ENCODE measurements at regions not wholly inside any gene's neighbourhood (a gene's known extent, or its start where the extent isn't known, plus 50 kb on each side); places are given as distances from the start of the nearest gene placed in this dataset.

DNA sequence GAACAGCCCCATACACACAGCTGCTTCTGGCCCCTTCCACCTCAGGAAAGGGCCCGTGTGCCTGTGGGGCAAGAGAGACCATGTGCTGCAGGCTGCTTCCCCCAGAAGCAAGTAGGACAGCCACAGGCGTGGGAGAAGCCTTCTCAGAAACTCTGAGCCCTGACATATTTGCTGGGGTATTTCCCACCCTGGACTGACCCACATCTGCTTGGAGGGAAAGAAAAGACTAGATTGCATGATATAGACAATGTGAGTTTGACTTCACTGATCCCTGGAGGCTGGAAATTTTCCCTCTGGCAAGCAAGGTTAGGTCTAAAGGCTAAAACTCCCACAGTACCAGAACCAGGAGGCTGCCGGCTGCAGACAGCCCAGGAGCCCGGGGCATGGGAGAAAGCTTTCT, 213.3 kb upstream of the SSTR4 start:
- Histone ChIP-seq H3K4me1 (ENCODE audit: insufficient read depth, low read length) (no peaks in the 10 kb centered on the region), H3K4me3 (replicated peaks in 1 of 3; ENCODE audit: insufficient read depth in 1 of 3, low read depth in 2 of 3, low read length in 3 of 3) (no peak overlapping the region), H3K79me2 (ENCODE audit: insufficient read depth, low read length) (no peaks in the 10 kb centered on the region), H3K9me3 (ENCODE audit: low read length) (no peaks in the 10 kb centered on the region), H3K4me2 (ENCODE audit: low read depth, low read length) (no peak overlapping the region), H3K27ac (ENCODE audit: extremely low read length, insufficient read depth, low read length) (no peak overlapping the region), H2AFZ (ENCODE audit: low read length) (no peak overlapping the region), H3K36me3 (replicated peaks in 1 of 2; ENCODE audit: control insufficient read depth in 1 of 2, insufficient read depth in 2 of 2, low read length in 2 of 2) (no peaks in the 10 kb centered on the region), H4K20me1 (ENCODE audit: insufficient read depth, low read length) (no peaks in the 10 kb centered on the region), H3K27me3 (ENCODE audit: control insufficient read depth in 1 of 2, insufficient read depth in 2 of 2, low read length in 2 of 2) (peaks cover 0 to 4% of the 10 kb centered on the region in 2 experiments; a peak in 2 of 5 replicates), H3K9ac (ENCODE audit: insufficient read depth, low read depth, low read length) (no peak overlapping the region)
- POLR2A ChIA-PET: no interaction called here
- CTCF ChIA-PET (ENCODE audit: low intra/inter-chr PET ratio, low total read pairs): no interaction called here
- DNase-seq (ENCODE audit: low spot score) (no peak), FAIRE-seq (no peak), ATAC-seq (no peak)
- 25% methylated on average over 4 of the region's 4 CpGs for WGBS (ENCODE audit: low lambda C conversion rate)
- intact Hi-C loops (cut with micrococcal nuclease; ENCODE audit: unreplicated experiment): no loop called here
- in situ Hi-C loops (cut with HindIII; ENCODE audit: extremely low pct_ligation_motif_present, low pct_unique_long_range_greater_than_20kb): no loop called here
- BruUV-seq (replicated peaks): no TSS peak
- TF ChIP-seq ZNF563 (CRISPR knock-in tag; IDR thresholded peaks at IDR 0.05) (no peak), ZNF7 (CRISPR knock-in tag; IDR thresholded peaks at IDR 0.05) (no peak), POLR2G (IDR thresholded peaks at IDR 0.05; ENCODE audit: low read depth, low read length) (no peak), ZBTB21 (CRISPR knock-in tag; IDR thresholded peaks at IDR 0.05) (no peak), NFATC3 (CRISPR knock-in tag; IDR thresholded peaks at IDR 0.05) (no peak), SIX4 (CRISPR knock-in tag; IDR thresholded peaks at IDR 0.05) (no peak), TARDBP (CRISPR knock-in tag; IDR thresholded peaks at IDR 0.05) (no peak), SCMH1 (CRISPR knock-in tag; IDR thresholded peaks at IDR 0.05; ENCODE audit: borderline replicate concordance) (no peak), ZZZ3 (CRISPR knock-in tag; IDR thresholded peaks at IDR 0.05; ENCODE audit: borderline replicate concordance) (no peak), DPF2 (CRISPR knock-in tag; IDR thresholded peaks at IDR 0.05; ENCODE audit: borderline replicate concordance, low read depth) (no peak), BRF2 (CRISPR knock-in tag; IDR thresholded peaks at IDR 0.05) (no peak), ZNF644 (CRISPR knock-in tag; IDR thresholded peaks at IDR 0.05; ENCODE audit: low read depth) (no peak), ZNF775 (CRISPR knock-in tag; IDR thresholded peaks at IDR 0.05; ENCODE audit: borderline replicate concordance) (no peak), ZNF790 (CRISPR knock-in tag; IDR thresholded peaks at IDR 0.05; ENCODE audit: borderline replicate concordance) (no peak)
- TF ChIP-seq, protein P1, sequence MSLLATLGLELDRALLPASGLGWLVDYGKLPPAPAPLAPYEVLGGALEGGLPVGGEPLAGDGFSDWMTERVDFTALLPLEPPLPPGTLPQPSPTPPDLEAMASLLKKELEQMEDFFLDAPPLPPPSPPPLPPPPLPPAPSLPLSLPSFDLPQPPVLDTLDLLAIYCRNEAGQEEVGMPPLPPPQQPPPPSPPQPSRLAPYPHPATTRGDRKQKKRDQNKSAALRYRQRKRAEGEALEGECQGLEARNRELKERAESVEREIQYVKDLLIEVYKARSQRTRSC (CRISPR knock-in tag; IDR thresholded peaks at IDR 0.05; ENCODE audit: low read depth): no peak

Measured in HepG2 (cell line).